Mesendoderm (in vitro differentiated cells): ENCODE measurements at regions not wholly inside any gene's neighbourhood (a gene's known extent, or its start where the extent isn't known, plus 50 kb on each side); places are given as distances from the start of the nearest gene placed in this dataset.

ENCODE experiments used
- DNase-seq: peaks from one replicate; pipeline ENCODE4 v3.0.0; 2013
- H2AK5ac ChIP-seq: 2 replicates; pipeline ENCODE4 v1.6.1; 2013; ENCODE audit warnings: low read length, inconsistent platforms
- H2BK120ac ChIP-seq: 2 replicates; pipeline ENCODE4 v1.6.1; 2013; ENCODE audit warnings: low read depth, mild to moderate bottlenecking, low read length, moderate library complexity, mixed read lengths
- H2BK15ac ChIP-seq: replicated peaks from 2 replicates; pipeline ENCODE4 v1.6.1; 2013; ENCODE audit warnings: low read depth, mild to moderate bottlenecking, moderate library complexity
- H2BK5ac ChIP-seq: 2 replicates; pipeline ENCODE4 v1.6.1; 2013; ENCODE audit warnings: low read length, inconsistent platforms
- H3K18ac ChIP-seq: 2 replicates; pipeline ENCODE4 v1.6.1; 2013; ENCODE audit warnings: mild to moderate bottlenecking, low read length, mixed read lengths
- H3K23ac ChIP-seq: one replicate; pipeline ENCODE4 v1.6.1; 2013; ENCODE audit warnings: low read length
- H3K27ac ChIP-seq: 2 replicates; pipeline ENCODE4 v1.5.1; 2013; ENCODE audit warnings: low read depth, mild to moderate bottlenecking, inconsistent platforms, low read length, moderate library complexity
- H3K27me3 ChIP-seq: 2 replicates; pipeline ENCODE4 v1.6.1; 2013; ENCODE audit warnings: low read length, control low read depth, mild to moderate bottlenecking, inconsistent platforms; ENCODE audit not compliant: insufficient read depth, poor library complexity
- H3K36me3 ChIP-seq: 2 replicates; pipeline ENCODE4 v1.6.1; 2013; ENCODE audit warnings: low read length, inconsistent platforms; ENCODE audit not compliant: control insufficient read depth, insufficient read depth
- H3K4ac ChIP-seq: one replicate; pipeline ENCODE4 v1.6.1; 2013; ENCODE audit warnings: low read depth, mild to moderate bottlenecking, low read length, moderate library complexity
- H3K4me1 ChIP-seq: 2 replicates; pipeline ENCODE4 v1.6.1; 2013; ENCODE audit warnings: low read depth, low read length, inconsistent platforms; ENCODE audit not compliant: control insufficient read depth
- H3K4me2 ChIP-seq: 2 replicates; pipeline ENCODE4 v1.6.1; 2013; ENCODE audit warnings: low read length
- H3K4me3 ChIP-seq: 2 replicates; pipeline ENCODE4 v1.5.1; 2013; ENCODE audit warnings: mild to moderate bottlenecking, low read length
- H3K56ac ChIP-seq: one replicate; pipeline ENCODE4 v1.6.1; 2013; ENCODE audit warnings: low read length
- H3K79me1 ChIP-seq: 2 replicates; pipeline ENCODE4 v1.6.1; 2013; ENCODE audit warnings: low read length, inconsistent platforms
- H3K79me2 ChIP-seq: 2 replicates; pipeline ENCODE4 v1.6.1; 2013; ENCODE audit warnings: mild to moderate bottlenecking, low read length; ENCODE audit not compliant: control insufficient read depth, insufficient read depth
- H3K9ac ChIP-seq: 2 replicates; pipeline ENCODE4 v1.6.1; 2013; ENCODE audit warnings: low read length, inconsistent platforms
- H4K5ac ChIP-seq: one replicate; pipeline ENCODE4 v1.6.1; 2013; ENCODE audit warnings: low read length
- H4K8ac ChIP-seq: one replicate; pipeline ENCODE4 v1.6.1; 2013; ENCODE audit warnings: low read depth, mild to moderate bottlenecking, control low read depth, low read length, moderate library complexity
- WGBS: extraction: QIAGEN DNeasy Blood & Tissue Kit; methylation state at CpG from one replicate; pipeline ENCODE4 v1.1.7; 2013; ENCODE audit warnings: low lambda C conversion rate, missing lambda C conversion rate; ENCODE audit not compliant: insufficient coverage; ENCODE audit errors: extremely low coverage; 5-methylcytosine and 5-hydroxymethylcytosine counted together

- Histone ChIP-seq H3K18ac (no peak overlapping the region), H3K4me2 (no peak overlapping the region), H3K56ac (no peak overlapping the region), H3K79me1 (no peaks in the 10 kb centered on the region), H3K4me3 (no peak overlapping the region), H2BK120ac (no peak overlapping the region), H2BK5ac (no peak overlapping the region), H4K8ac (no peak overlapping the region), H2BK15ac (no peak overlapping the region), H3K23ac (no peak overlapping the region), H3K36me3 (no peaks in the 10 kb centered on the region), H4K5ac (no peak overlapping the region), H3K9ac (no peak overlapping the region), H3K27ac (no peak overlapping the region), H3K79me2 (no peaks in the 10 kb centered on the region), H3K27me3 (no peaks in the 10 kb centered on the region), H3K4ac (no peak overlapping the region), H2AK5ac (no peak overlapping the region), H3K4me1 (no peaks in the 10 kb centered on the region)
- no CpG with 5 or more reads among the region's 3 CpGs for WGBS
- no peak for DNase-seq
Observed at GRCh38 chr5:2212481-2212880, 329.8 kb upstream of the IRX4 start.

DNA sequence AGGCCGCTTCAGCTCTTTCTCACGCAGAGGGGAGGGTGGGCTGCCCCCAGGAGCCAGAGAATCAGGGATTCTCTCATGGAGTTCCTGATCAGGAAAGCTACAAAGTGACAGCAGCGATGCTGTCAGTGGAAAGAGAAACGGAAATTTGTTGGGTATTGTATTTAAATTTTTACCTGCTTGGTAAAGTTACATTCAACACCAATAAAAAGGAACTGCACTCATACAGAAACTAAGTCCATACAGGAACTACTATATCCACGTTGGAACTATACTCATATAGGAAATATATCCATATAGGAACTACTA is 325.5 kb upstream of the IRX4 start:
- Histone ChIP-seq H2BK15ac (no peak overlapping the region), H3K4ac (no peak overlapping the region), H3K9ac (no peak overlapping the region), H3K36me3 (no peaks in the 10 kb centered on the region), H3K79me1 (no peaks in the 10 kb centered on the region), H2AK5ac (no peak overlapping the region), H3K27ac (no peak overlapping the region), H3K4me1 (no peaks in the 10 kb centered on the region), H3K56ac (no peak overlapping the region), H4K8ac (no peak overlapping the region), H3K79me2 (no peaks in the 10 kb centered on the region), H3K27me3 (no peaks in the 10 kb centered on the region), H4K5ac (no peak overlapping the region), H3K4me3 (no peak overlapping the region), H2BK120ac (no peak overlapping the region), H3K18ac (no peak overlapping the region), H2BK5ac (no peak overlapping the region), H3K4me2 (no peak overlapping the region), H3K23ac (no peak overlapping the region)
- WGBS, result no CpG with 5 or more reads among the region's 5 CpGs
- DNase-seq, result no peak

DNA sequence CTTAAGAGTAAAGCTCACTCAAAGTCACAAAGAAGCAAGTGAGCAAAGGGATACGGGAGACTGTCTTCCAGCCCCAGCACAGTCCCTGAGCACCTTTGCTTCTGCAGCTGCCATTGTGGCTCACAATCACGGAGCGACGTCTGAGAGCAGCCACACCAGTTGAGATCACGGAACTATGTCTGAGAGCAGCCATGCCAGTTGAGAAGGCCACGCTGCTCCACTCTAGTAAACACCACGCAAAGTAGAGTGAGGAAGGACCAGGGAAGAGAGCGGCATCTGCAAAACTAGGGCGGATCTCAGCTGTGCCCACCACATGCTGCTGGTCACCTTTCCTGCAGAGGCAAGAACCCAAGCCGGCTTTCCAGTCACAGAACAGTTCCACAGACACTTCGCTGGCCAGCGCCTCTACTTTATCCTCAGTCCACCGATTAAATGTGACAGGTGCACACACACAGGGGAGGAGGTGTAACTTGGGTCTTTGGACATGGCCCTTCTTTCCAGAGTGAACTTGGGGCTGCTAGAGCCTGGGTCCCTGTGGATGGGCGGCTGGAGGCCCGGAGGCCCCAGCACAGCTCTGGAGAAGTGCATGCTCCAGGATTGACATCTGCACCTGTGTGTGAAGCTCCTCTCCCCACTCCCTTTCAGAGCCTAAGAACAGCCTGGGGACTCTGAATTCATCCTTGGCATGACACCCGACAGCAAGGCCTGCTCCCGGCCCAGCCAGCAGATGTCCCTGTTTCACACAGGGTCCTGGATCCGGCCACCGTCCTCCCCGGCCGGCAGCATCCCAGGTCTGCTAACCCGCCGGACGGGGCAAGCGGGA is 324.9 kb upstream of the IRX4 start:
- Histone ChIP-seq H3K4ac (no peak overlapping the region), H3K79me1 (no peaks in the 10 kb centered on the region), H3K9ac (no peak overlapping the region), H2BK5ac (no peak overlapping the region), H3K27ac (no peak overlapping the region), H4K5ac (no peak overlapping the region), H3K4me2 (no peak overlapping the region), H3K4me3 (no peak overlapping the region), H2AK5ac (no peak overlapping the region), H3K36me3 (no peaks in the 10 kb centered on the region), H3K79me2 (no peaks in the 10 kb centered on the region), H3K18ac (no peak overlapping the region), H3K4me1 (no peaks in the 10 kb centered on the region), H3K56ac (no peak overlapping the region), H3K23ac (no peak overlapping the region), H4K8ac (no peak overlapping the region), H2BK15ac (no peak overlapping the region), H2BK120ac (no peak overlapping the region), H3K27me3 (no peaks in the 10 kb centered on the region)
- peak; percentile 74 for DNase-seq
- no CpG with 5 or more reads among the region's 25 CpGs for WGBS

GRCh38 chr5:2207109-2207399 is 324.3 kb upstream of the IRX4 start:
- Histone ChIP-seq H3K79me1 (no peaks in the 10 kb centered on the region), H2BK5ac (no peak overlapping the region), H3K18ac (no peak overlapping the region), H3K27ac (no peak overlapping the region), H3K4me1 (no peaks in the 10 kb centered on the region), H3K36me3 (no peaks in the 10 kb centered on the region), H3K4me2 (no peak overlapping the region), H2BK120ac (no peak overlapping the region), H4K5ac (no peak overlapping the region), H3K9ac (no peak overlapping the region), H3K79me2 (no peaks in the 10 kb centered on the region), H3K4me3 (no peak overlapping the region), H3K56ac (no peak overlapping the region), H3K27me3 (no peaks in the 10 kb centered on the region), H3K23ac (no peak overlapping the region), H2BK15ac (no peak overlapping the region), H3K4ac (no peak overlapping the region), H4K8ac (no peak overlapping the region), H2AK5ac (no peak overlapping the region)
- no CpG with 5 or more reads among the region's 6 CpGs for WGBS
- DNase-seq, result no peak

GRCh38 chr5:2206293-2207108 is 323.8 kb upstream of the IRX4 start:
- Histone ChIP-seq H3K79me1 (no peaks in the 10 kb centered on the region), H3K4ac (no peak overlapping the region), H3K4me3 (no peak overlapping the region), H4K5ac (no peak overlapping the region), H3K18ac (no peak overlapping the region), H3K4me2 (no peak overlapping the region), H4K8ac (no peak overlapping the region), H3K79me2 (no peaks in the 10 kb centered on the region), H3K27ac (no peak overlapping the region), H3K23ac (no peak overlapping the region), H2BK120ac (no peak overlapping the region), H2BK15ac (no peak overlapping the region), H2AK5ac (no peak overlapping the region), H3K4me1 (no peaks in the 10 kb centered on the region), H3K56ac (no peak overlapping the region), H3K36me3 (no peaks in the 10 kb centered on the region), H2BK5ac (no peak overlapping the region), H3K27me3 (no peaks in the 10 kb centered on the region), H3K9ac (no peak overlapping the region)
- DNase-seq, result peak; percentile 12
- WGBS, result no CpG with 5 or more reads among the region's 28 CpGs
